Astrocyte (in vitro differentiated cells and primary cell): ENCODE measurements at regions not wholly inside any gene's neighbourhood (a gene's known extent, or its start where the extent isn't known, plus 50 kb on each side); places are given as distances from the start of the nearest gene placed in this dataset.

Source experiments
- EZH2 ChIP-seq: IDR thresholded peaks from 2 replicates; pipeline ENCODE4 v1.6.1; 2012; ENCODE audit warnings: mild to moderate bottlenecking, low read length, inconsistent platforms; ENCODE audit not compliant: insufficient read depth
- TF ChIP-seq, protein P1 (sequence below): IDR thresholded peaks from 2 replicates; pipeline ENCODE4 v1.5.1; 2011; ENCODE audit warnings: low read depth, mild to moderate bottlenecking, inconsistent platforms, low read length, moderate library complexity; ENCODE audit not compliant: insufficient read depth

GRCh38 chr13:31625115-31625514 lies 114.2 kb upstream of the RXFP2 start:
- TF ChIP-seq EZH2: no peak
- TF ChIP-seq, protein P1, sequence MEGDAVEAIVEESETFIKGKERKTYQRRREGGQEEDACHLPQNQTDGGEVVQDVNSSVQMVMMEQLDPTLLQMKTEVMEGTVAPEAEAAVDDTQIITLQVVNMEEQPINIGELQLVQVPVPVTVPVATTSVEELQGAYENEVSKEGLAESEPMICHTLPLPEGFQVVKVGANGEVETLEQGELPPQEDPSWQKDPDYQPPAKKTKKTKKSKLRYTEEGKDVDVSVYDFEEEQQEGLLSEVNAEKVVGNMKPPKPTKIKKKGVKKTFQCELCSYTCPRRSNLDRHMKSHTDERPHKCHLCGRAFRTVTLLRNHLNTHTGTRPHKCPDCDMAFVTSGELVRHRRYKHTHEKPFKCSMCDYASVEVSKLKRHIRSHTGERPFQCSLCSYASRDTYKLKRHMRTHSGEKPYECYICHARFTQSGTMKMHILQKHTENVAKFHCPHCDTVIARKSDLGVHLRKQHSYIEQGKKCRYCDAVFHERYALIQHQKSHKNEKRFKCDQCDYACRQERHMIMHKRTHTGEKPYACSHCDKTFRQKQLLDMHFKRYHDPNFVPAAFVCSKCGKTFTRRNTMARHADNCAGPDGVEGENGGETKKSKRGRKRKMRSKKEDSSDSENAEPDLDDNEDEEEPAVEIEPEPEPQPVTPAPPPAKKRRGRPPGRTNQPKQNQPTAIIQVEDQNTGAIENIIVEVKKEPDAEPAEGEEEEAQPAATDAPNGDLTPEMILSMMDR: no peak
